ENCODE measurements at regions not wholly inside any gene's neighbourhood (a gene's known extent, or its start where the extent isn't known, plus 50 kb on each side); places are given as distances from the start of the nearest gene placed in this dataset.

- no peak for TF ChIP-seq CTCF (IDR thresholded peaks at IDR 0.05; ENCODE audit: poor library complexity)
- TF ChIP-seq EZH2 (IDR thresholded peaks at IDR 0.05; ENCODE audit: borderline replicate concordance) = no peak
Observed at GRCh38 chr4:187544461-187545053, 451.0 kb upstream of the ZFP42 start.

All from hepatocyte (in vitro differentiated cells).